ENCODE measurements at regions not wholly inside any gene's neighbourhood (a gene's known extent, or its start where the extent isn't known, plus 50 kb on each side); places are given as distances from the start of the nearest gene placed in this dataset.

GRCh38 chr15:87777054-87777561 is 479.4 kb downstream of the NTRK3 start:
- TF ChIP-seq EZH2 (IDR thresholded peaks at IDR 0.05; ENCODE audit: borderline replicate concordance, low read depth, low read length, poor library complexity, severe bottlenecking), result no peak
- no peak for TF ChIP-seq CTCF (conservative IDR thresholded peaks at IDR 0.05; ENCODE audit: low read depth, low read length)
- H3K36me3 ChIP-seq (ENCODE audit: insufficient read depth, low read length, poor library complexity, severe bottlenecking), result no peaks in the 10 kb centered on the region
- no TSS peak for BruUV-seq (replicated peaks)
- CTCF ChIA-PET, result no interaction called here
- intact Hi-C loops (cut with micrococcal nuclease; ENCODE audit: unreplicated experiment), result no loop called here
- DNase-seq (ENCODE audit: low spot score), result no peak
- no peaks in the 10 kb centered on the region for H3K4me1 ChIP-seq (ENCODE audit: insufficient read depth, low read length, poor library complexity, severe bottlenecking)
- no peak overlapping the region for H3K4me3 ChIP-seq (ENCODE audit: low read depth, low read length, poor library complexity, severe bottlenecking)
- no peak overlapping the region for H3K27ac ChIP-seq (ENCODE audit: low read depth, low read length, poor library complexity, severe bottlenecking)
- H3K27me3 ChIP-seq (replicated peaks; ENCODE audit: insufficient read depth, low read depth, low read length, poor library complexity), result no peaks in the 10 kb centered on the region
- no peaks in the 10 kb centered on the region for H3K9me3 ChIP-seq (ENCODE audit: low read depth, low read length, poor library complexity, severe bottlenecking)
- POLR2A ChIA-PET (ENCODE audit: low non-redundant PET), result no interaction called here

- POLR2A ChIA-PET (ENCODE audit: low non-redundant PET), result no interaction called here
Measured at GRCh38 chr15:87767516-87767915, 489.0 kb downstream of the NTRK3 start.

GRCh38 chr15:87764461-87765240 is 491.9 kb downstream of the NTRK3 start:
- CTCF ChIA-PET, result no interaction called here
- TF ChIP-seq CTCF (conservative IDR thresholded peaks at IDR 0.05; ENCODE audit: low read depth, low read length) (no peak), EZH2 (IDR thresholded peaks at IDR 0.05; ENCODE audit: borderline replicate concordance, low read depth, low read length, poor library complexity, severe bottlenecking) (no peak)
- H3K4me3 ChIP-seq (ENCODE audit: low read depth, low read length, poor library complexity, severe bottlenecking), result no peak overlapping the region
- peak; percentile 46 for DNase-seq (ENCODE audit: low spot score)
- H3K36me3 ChIP-seq (ENCODE audit: insufficient read depth, low read length, poor library complexity, severe bottlenecking), result no peaks in the 10 kb centered on the region
- H3K4me1 ChIP-seq (ENCODE audit: insufficient read depth, low read length, poor library complexity, severe bottlenecking), result no peaks in the 10 kb centered on the region
- H3K27ac ChIP-seq (ENCODE audit: low read depth, low read length, poor library complexity, severe bottlenecking), result no peak overlapping the region
- intact Hi-C loops (cut with micrococcal nuclease; ENCODE audit: unreplicated experiment), result no loop called here
- POLR2A ChIA-PET (ENCODE audit: low non-redundant PET), result no interaction called here
- no peaks in the 10 kb centered on the region for H3K27me3 ChIP-seq (replicated peaks; ENCODE audit: insufficient read depth, low read depth, low read length, poor library complexity)
- no TSS peak for BruUV-seq (replicated peaks)
- H3K9me3 ChIP-seq (ENCODE audit: low read depth, low read length, poor library complexity, severe bottlenecking), result no peaks in the 10 kb centered on the region

More at GRCh38 chr15:87767516-87767915, 489.0 kb downstream of the NTRK3 start:
- H3K27me3 ChIP-seq (replicated peaks; ENCODE audit: insufficient read depth, low read depth, low read length, poor library complexity), result no peaks in the 10 kb centered on the region
- H3K9me3 ChIP-seq (ENCODE audit: low read depth, low read length, poor library complexity, severe bottlenecking), result no peaks in the 10 kb centered on the region
- H3K4me3 ChIP-seq (ENCODE audit: low read depth, low read length, poor library complexity, severe bottlenecking), result no peak overlapping the region
- TF ChIP-seq CTCF (conservative IDR thresholded peaks at IDR 0.05; ENCODE audit: low read depth, low read length) (no peak), EZH2 (IDR thresholded peaks at IDR 0.05; ENCODE audit: borderline replicate concordance, low read depth, low read length, poor library complexity, severe bottlenecking) (no peak)
- CTCF ChIA-PET, result no interaction called here
- H3K4me1 ChIP-seq (ENCODE audit: insufficient read depth, low read length, poor library complexity, severe bottlenecking), result no peaks in the 10 kb centered on the region
- H3K36me3 ChIP-seq (ENCODE audit: insufficient read depth, low read length, poor library complexity, severe bottlenecking), result no peaks in the 10 kb centered on the region
- intact Hi-C loops (cut with micrococcal nuclease; ENCODE audit: unreplicated experiment), result no loop called here
- no peak overlapping the region for H3K27ac ChIP-seq (ENCODE audit: low read depth, low read length, poor library complexity, severe bottlenecking)
- no peak for DNase-seq (ENCODE audit: low spot score)
- no TSS peak for BruUV-seq (replicated peaks)

Data from A673 (cell line).